WTC11 (cell line): ENCODE measurements at regions not wholly inside any gene's neighbourhood (a gene's known extent, or its start where the extent isn't known, plus 50 kb on each side); places are given as distances from the start of the nearest gene placed in this dataset.

Experiments
- ATAC-seq: fragments of 200-7000 bp; cut with Tn5 transposase; 2 replicates; pipeline ENCODE4 v1.10.0; 2021; ENCODE audit warnings: mild to moderate bottlenecking, moderate library complexity
- CTCF ChIA-PET: fragments of 300-600 bp; sonication (Branson Sonifier 250); formaldehyde crosslinking; loops from one replicate; lab custom pipeline; 2021; ENCODE audit warnings: antibody characterized with exemption; lab: Charles Lee
- POLR2A ChIA-PET: fragments of 350-600 bp; sonication (Branson Sonifier 250); formaldehyde crosslinking; loops from one replicate; lab custom pipeline; 2021; ENCODE audit warnings: antibody characterized with exemption; lab: Charles Lee
- DNase-seq: peaks from one replicate; pipeline ENCODE4 v3.0.0; 2021; ENCODE audit warnings: low spot score
- H3K27ac Mint-ChIP-seq: 2 replicates; pipeline ENCODE4 v1.8.0; 2021; ENCODE audit warnings: mixed read lengths
- H3K27me3 Mint-ChIP-seq: 2 replicates; pipeline ENCODE4 v1.8.0; 2021; ENCODE audit warnings: low read depth, mild to moderate bottlenecking, moderate library complexity, mixed read lengths
- H3K36me3 Mint-ChIP-seq: 2 replicates; pipeline ENCODE4 v1.8.0; 2021; ENCODE audit warnings: mixed read lengths
- H3K4me1 Mint-ChIP-seq: 2 replicates; pipeline ENCODE4 v1.8.0; 2022; ENCODE audit warnings: mixed read lengths
- H3K4me3 Mint-ChIP-seq: 2 replicates; pipeline ENCODE4 v1.8.0; 2021; ENCODE audit warnings: mild to moderate bottlenecking, moderate library complexity, mixed read lengths
- H3K9me3 Mint-ChIP-seq: 2 replicates; pipeline ENCODE4 v1.8.0; 2021; ENCODE audit warnings: mixed read lengths
- ATF2 ChIP-seq: sonication (generic); formaldehyde crosslinking; IDR thresholded peaks from 2 replicates; pipeline ENCODE4 v1.8.1; 2022; ENCODE audit warnings: low read depth, missing genetic modification reagents, borderline replicate concordance
- ATF6 ChIP-seq: sonication (generic); formaldehyde crosslinking; IDR thresholded peaks from 2 replicates; pipeline ENCODE4 v1.8.1; 2023; ENCODE audit warnings: mild to moderate bottlenecking, missing genetic modification reagents
- CREB1 ChIP-seq: sonication (generic); formaldehyde crosslinking; IDR thresholded peaks from 2 replicates; pipeline ENCODE4 v1.8.0; 2023; ENCODE audit warnings: mild to moderate bottlenecking, missing genetic modification reagents
- CREM ChIP-seq: sonication (generic); formaldehyde crosslinking; IDR thresholded peaks from 2 replicates; pipeline ENCODE4 v1.8.1; 2022; ENCODE audit warnings: mild to moderate bottlenecking, missing genetic modification reagents, moderate library complexity
- ETV6 ChIP-seq: sonication (generic); formaldehyde crosslinking; IDR thresholded peaks from 2 replicates; pipeline ENCODE4 v1.8.1; 2022; ENCODE audit warnings: mild to moderate bottlenecking, missing genetic modification reagents
- FOXJ3 ChIP-seq: sonication (generic); formaldehyde crosslinking; IDR thresholded peaks from 2 replicates; pipeline ENCODE4 v1.9.0; 2021; ENCODE audit warnings: missing genetic modification reagents, mild to moderate bottlenecking, borderline replicate concordance
- GABPB1 ChIP-seq: sonication (generic); formaldehyde crosslinking; IDR thresholded peaks from 2 replicates; pipeline ENCODE4 v1.8.1; 2023; ENCODE audit warnings: mild to moderate bottlenecking, missing genetic modification reagents
- HMGXB4 ChIP-seq: sonication (generic); formaldehyde crosslinking; IDR thresholded peaks from 2 replicates; pipeline ENCODE4 v1.8.1; 2023; ENCODE audit warnings: mild to moderate bottlenecking, moderate library complexity, missing genetic modification reagents
- KAT7 ChIP-seq: sonication (generic); formaldehyde crosslinking; IDR thresholded peaks from 2 replicates; pipeline ENCODE4 v1.8.1; 2023; ENCODE audit warnings: missing genetic modification reagents, mild to moderate bottlenecking, borderline replicate concordance
- MYBL2 ChIP-seq: sonication (generic); formaldehyde crosslinking; IDR thresholded peaks from 2 replicates; pipeline ENCODE4 v1.8.1; 2023; ENCODE audit warnings: mild to moderate bottlenecking, moderate library complexity, missing genetic modification reagents
- PRDM15 ChIP-seq: sonication (generic); formaldehyde crosslinking; IDR thresholded peaks from 2 replicates; pipeline ENCODE4 v1.8.0; 2022; ENCODE audit warnings: missing genetic modification reagents
- RELA ChIP-seq: sonication (generic); formaldehyde crosslinking; IDR thresholded peaks from 2 replicates; pipeline ENCODE4 v1.8.1; 2022; ENCODE audit warnings: missing genetic modification reagents, mild to moderate bottlenecking, borderline replicate concordance
- SMAD3 ChIP-seq: sonication (generic); formaldehyde crosslinking; IDR thresholded peaks from 2 replicates; pipeline ENCODE4 v1.8.0; 2022; ENCODE audit warnings: missing genetic modification reagents, mild to moderate bottlenecking, borderline replicate concordance
- SMAD4 ChIP-seq: sonication (generic); formaldehyde crosslinking; IDR thresholded peaks from 2 replicates; pipeline ENCODE4 v1.8.0; 2022; ENCODE audit warnings: mild to moderate bottlenecking, missing genetic modification reagents
- SP1 ChIP-seq: sonication (generic); formaldehyde crosslinking; conservative IDR thresholded peaks from 2 replicates; pipeline ENCODE4 v1.8.1; 2022; ENCODE audit warnings: missing genetic modification reagents
- TCF7 ChIP-seq: sonication (generic); formaldehyde crosslinking; IDR thresholded peaks from 2 replicates; pipeline ENCODE4 v1.8.0; 2022; ENCODE audit warnings: mild to moderate bottlenecking, low read depth, missing genetic modification reagents, moderate library complexity
- TEAD4 ChIP-seq: sonication (generic); formaldehyde crosslinking; IDR thresholded peaks from 2 replicates; pipeline ENCODE4 v1.8.0; 2022; ENCODE audit warnings: mild to moderate bottlenecking, missing genetic modification reagents
- TP53 ChIP-seq: sonication (generic); formaldehyde crosslinking; IDR thresholded peaks from 2 replicates; pipeline ENCODE4 v1.8.1; 2023; ENCODE audit warnings: mild to moderate bottlenecking, missing genetic modification reagents
- ZMAT4 ChIP-seq: fragments of 250-450 bp; sonication (Bioruptor Pico); IDR thresholded peaks from 2 replicates; pipeline ENCODE4 v1.9.0; 2021; ENCODE audit warnings: mild to moderate bottlenecking
- ZNF219 ChIP-seq: sonication (generic); formaldehyde crosslinking; IDR thresholded peaks from 2 replicates; pipeline ENCODE4 v1.8.0; 2023; ENCODE audit warnings: missing genetic modification reagents, mild to moderate bottlenecking, borderline replicate concordance
- ZNF671 ChIP-seq: fragments of 250-450 bp; sonication (Bioruptor Pico); IDR thresholded peaks from 2 replicates; pipeline ENCODE4 v1.8.0; 2021; ENCODE audit warnings: mild to moderate bottlenecking
- ZSCAN18 ChIP-seq: fragments of 250-450 bp; sonication (Bioruptor Pico); IDR thresholded peaks from 2 replicates; pipeline ENCODE4 v2.1.2; 2022; ENCODE audit warnings: mild to moderate bottlenecking, moderate library complexity

- no peak for TF ChIP-seq ZSCAN18 (CRISPR knock-in tag)
- TF ChIP-seq TP53 (CRISPR knock-in tag): no peak
- no peak for TF ChIP-seq ZMAT4
- no peak for TF ChIP-seq FOXJ3 (CRISPR knock-in tag)
- no peak for TF ChIP-seq ATF2 (CRISPR knock-in tag)
Observed at GRCh38 chr16:49179714-49180330, 101.8 kb downstream of the CBLN1 start (continued).

- Mint-ChIP-seq H3K9me3 (no peaks in the 10 kb centered on the region), H3K27me3 (no peaks in the 10 kb centered on the region; the same call in 1 of the 2 replicates), H3K4me3 (no peak overlapping the region), H3K36me3 (no peaks in the 10 kb centered on the region), H3K27ac (no peak overlapping the region), H3K4me1 (peaks cover 20% of the 10 kb centered on the region)
- ChIA-PET POLR2A (no interaction called here), CTCF (interaction anchor here (1.2 kb wide), 1 partner anchor 47 kb away, joined by 3 read pairs; no protein-coding TSS in a partner anchor)
- ATAC-seq: no peak
- DNase-seq: no peak
- no peak for TF ChIP-seq KAT7 (CRISPR knock-in tag)
- no peak for TF ChIP-seq ZNF219 (CRISPR knock-in tag)
- TF ChIP-seq CREB1 (CRISPR knock-in tag): no peak
- TF ChIP-seq PRDM15 (CRISPR knock-in tag): no peak
- no peak for TF ChIP-seq ZSCAN18 (CRISPR knock-in tag)
- no peak for TF ChIP-seq CREM (CRISPR knock-in tag)
- no peak for TF ChIP-seq RELA (CRISPR knock-in tag)
- no peak for TF ChIP-seq TCF7 (CRISPR knock-in tag)
- no peak for TF ChIP-seq GABPB1 (CRISPR knock-in tag)
- TF ChIP-seq ETV6: no peak
Observed at GRCh38 chr16:49168126-49168525, 113.5 kb downstream of the CBLN1 start.

GRCh38 chr16:49165025-49165424, 116.6 kb downstream of the CBLN1 start:
- CTCF ChIA-PET: interaction anchor here (1.0 kb wide), 1 partner anchor 19 kb away, joined by 4 read pairs; no protein-coding TSS in a partner anchor
- no peak for DNase-seq
- Mint-ChIP-seq H3K4me1 (peaks cover 37% of the 10 kb centered on the region), H3K9me3 (no peaks in the 10 kb centered on the region), H3K27ac (no peak overlapping the region), H3K4me3 (no peak overlapping the region), H3K27me3 (no peaks in the 10 kb centered on the region; the same call in 1 of the 2 replicates), H3K36me3 (no peaks in the 10 kb centered on the region)
- no peak for ATAC-seq
- POLR2A ChIA-PET: no interaction called here
- TF ChIP-seq ZNF671 (CRISPR knock-in tag) (no peak), SP1 (CRISPR knock-in tag) (no peak), ATF6 (CRISPR knock-in tag) (no peak), HMGXB4 (CRISPR knock-in tag) (no peak), SMAD3 (CRISPR knock-in tag) (no peak), SMAD4 (CRISPR knock-in tag) (no peak), MYBL2 (CRISPR knock-in tag) (no peak), TEAD4 (CRISPR knock-in tag) (no peak)
